HUDEP-2 (cell line): ENCODE measurements at regions not wholly inside any gene's neighbourhood (a gene's known extent, or its start where the extent isn't known, plus 50 kb on each side); places are given as distances from the start of the nearest gene placed in this dataset.

ENCODE experiments used
- DNase-seq, 76 experiments: peaks; one replicate each; lab custom pipeline; 2025; ENCODE audit not compliant: unreplicated experiment in 76 of 76; lab: John Stamatoyannopoulos, UW

DNA sequence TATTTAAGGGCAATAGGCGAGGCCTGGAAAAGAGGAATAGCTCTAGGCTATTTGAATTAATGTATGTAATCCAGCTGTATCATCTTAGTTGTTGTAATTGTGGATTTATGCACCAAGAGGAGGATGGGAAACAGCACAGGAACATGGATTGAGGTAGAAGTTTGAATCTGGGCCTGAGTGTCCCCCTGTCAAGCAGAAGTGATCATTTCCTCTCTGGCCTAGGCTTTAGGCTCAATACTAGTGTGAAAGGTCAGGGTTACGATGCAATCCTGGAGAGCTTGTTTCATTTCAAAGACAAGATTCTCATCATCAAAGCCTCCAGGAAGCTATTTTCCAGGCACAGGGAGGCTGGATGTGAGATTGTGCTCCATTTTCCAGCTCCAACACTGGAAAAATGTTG, 77.9 kb upstream of the HSD17B12 start:
- DNase-seq = no peak

DNA sequence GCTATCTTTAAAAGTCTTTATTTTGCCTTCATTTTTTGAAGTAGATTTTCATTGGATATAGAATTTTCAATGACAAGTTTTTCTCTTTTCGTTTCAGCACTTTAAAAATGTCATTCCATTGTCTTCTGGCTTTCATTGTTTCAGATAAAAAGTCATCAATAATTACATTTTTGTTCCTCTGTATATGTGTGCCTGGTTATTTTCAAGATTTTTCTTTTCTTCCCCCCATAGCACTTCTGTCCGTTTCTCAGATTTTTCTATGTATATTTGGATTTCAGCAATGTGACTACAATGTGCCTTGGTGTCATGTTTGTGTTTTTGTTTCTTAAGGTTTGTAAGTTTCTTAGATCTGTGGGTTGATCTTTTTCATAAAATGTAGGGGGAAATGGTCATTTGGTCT, 66.3 kb upstream of the HSD17B12 start:
- DNase-seq = no peak

GRCh38 chr11:43619863-43620505, 60.6 kb upstream of the HSD17B12 start:
- DNase-seq = no peak

DNA sequence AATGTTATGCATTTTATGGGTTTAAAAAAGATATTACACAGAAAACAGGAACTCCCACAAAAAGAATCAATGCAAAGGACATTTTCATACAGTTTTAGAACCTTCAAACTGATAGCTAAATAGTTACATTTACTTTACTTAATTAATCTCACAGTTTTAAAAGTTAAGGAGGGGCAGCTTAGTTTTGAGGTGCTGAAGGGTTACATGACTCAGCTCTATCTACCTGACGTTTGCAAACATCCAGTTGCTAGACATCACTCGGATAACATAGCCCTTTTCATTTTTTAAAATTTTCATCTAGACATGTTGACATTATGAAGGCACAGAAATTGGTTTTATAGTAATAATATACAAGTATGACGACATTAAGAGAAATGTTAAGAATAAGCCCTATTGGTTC, 53.7 kb upstream of the HSD17B12 start:
- no peak for DNase-seq
